GM12878 (cell line): ENCODE measurements at regions not wholly inside any gene's neighbourhood (a gene's known extent, or its start where the extent isn't known, plus 50 kb on each side); places are given as distances from the start of the nearest gene placed in this dataset.

ENCODE experiments used
- ATAC-seq: fragments of 200-7000 bp; cut with Tn5 transposase; 3 replicates; pipeline ENCODE4 v1.9.1; 2020; ENCODE audit warnings: mild to moderate bottlenecking, moderate library complexity
- BruUV-seq: library from RNA; stranded (reverse); fragments of 400-500 nt; replicated peaks from 2 replicates; lab custom pipeline; 2021; lab: Mats Ljungman, UMichigan
- CTCF ChIA-PET: fragments of 300-600 bp; sonication (Branson Sonifier 250); formaldehyde crosslinking; extraction: SDS; loops from one replicate; lab custom pipeline; 2021; ENCODE audit warnings: inconsistent platforms; lab: Yijun Ruan, JAX
- POLR2A ChIA-PET: fragments of 350-600 bp; formaldehyde crosslinking; extraction: SDS; loops from one replicate; lab custom pipeline; 2021; ENCODE audit warnings: inconsistent platforms; lab: Charles Lee
- RAD21 ChIA-PET: fragments of 300-600 bp; sonication (Branson Sonifier 250); formaldehyde crosslinking; loops from one replicate; lab custom pipeline; 2023; ENCODE audit warnings: antibody characterized with exemption; ENCODE audit not compliant: unreplicated experiment; lab: Charles Lee
- SMC1A ChIA-PET: fragments of 300-600 bp; sonication (Branson Sonifier 250); formaldehyde crosslinking; loops from one replicate; lab custom pipeline; 2023; ENCODE audit not compliant: unreplicated experiment, uncharacterized antibody; lab: Charles Lee
- DNase-seq: peaks from one replicate; pipeline ENCODE4 v3.0.0-alpha.2; 2011; ENCODE audit warnings: low read depth, low spot score
- FAIRE-seq: peaks from 3 replicates; lab custom pipeline; 2011; peaks lifted over from hg19 to GRCh38; lab: Jason Lieb, UNC
- H2AFZ ChIP-seq: 2 replicates; pipeline ENCODE4 v1.6.0; 2011; ENCODE audit warnings: low read depth, low read length, control low read depth; ENCODE audit not compliant: control insufficient read depth
- H3K27ac ChIP-seq: 2 replicates; pipeline ENCODE4 v1.5.1; 2011; ENCODE audit warnings: control low read depth; ENCODE audit not compliant: control insufficient read depth, insufficient read depth
- H3K27me3 ChIP-seq, 2 experiments: replicated peaks in 1 of 2; 2 replicates each; pipeline versions ENCODE4 v1.6.0 to v1.6.1; 2011; ENCODE audit warnings: low read length in 1 of 2; ENCODE audit not compliant: control insufficient read depth in 2 of 2, insufficient read depth in 2 of 2
- H3K36me3 ChIP-seq, 2 experiments: 2 replicates each; pipeline ENCODE4 v1.5.1; 2011; ENCODE audit warnings: low read length in 1 of 2; ENCODE audit not compliant: control insufficient read depth in 2 of 2, insufficient read depth in 2 of 2
- H3K4me1 ChIP-seq: 2 replicates; pipeline ENCODE4 v1.6.1; 2011; ENCODE audit warnings: mild to moderate bottlenecking, low read length, moderate library complexity, mixed read lengths; ENCODE audit not compliant: control insufficient read depth, insufficient read depth
- H3K4me2 ChIP-seq: 2 replicates; pipeline ENCODE4 v1.6.0; 2011; ENCODE audit warnings: control low read depth; ENCODE audit not compliant: control insufficient read depth, insufficient read depth
- H3K4me3 ChIP-seq: fragments of 200-600 bp; sonication (generic); 2 replicates; pipeline ENCODE4 v1.5.1; 2016
- H3K79me2 ChIP-seq: 2 replicates; pipeline ENCODE4 v1.6.0; 2011; ENCODE audit warnings: low read length; ENCODE audit not compliant: control insufficient read depth, insufficient read depth
- H3K9ac ChIP-seq: 2 replicates; pipeline ENCODE4 v1.8.0; 2011; ENCODE audit warnings: low read length, control low read depth, mixed read lengths; ENCODE audit not compliant: control insufficient read depth, insufficient read depth
- H3K9me3 ChIP-seq: replicated peaks from 3 replicates; pipeline ENCODE4 v1.5.1; 2011; ENCODE audit warnings: mild to moderate bottlenecking, low read length; ENCODE audit not compliant: control insufficient read depth, insufficient read depth
- H4K20me1 ChIP-seq: 2 replicates; pipeline ENCODE4 v1.6.0; 2011; ENCODE audit not compliant: control insufficient read depth, insufficient read depth
- CHD1 ChIP-seq: IDR thresholded peaks from 2 replicates; pipeline ENCODE4 v1.6.1; 2012; ENCODE audit warnings: low read depth, low read length, improper control_type of control experiment
- E4F1 ChIP-seq: fragments of 450-650 bp; IDR thresholded peaks from 2 replicates; pipeline ENCODE4 v1.6.1; 2018; ENCODE audit warnings: borderline replicate concordance, mild to moderate bottlenecking; ENCODE audit not compliant: partially characterized antibody
- HDAC2 ChIP-seq: fragments of 200-600 bp; sonication (generic); IDR thresholded peaks from 2 replicates; pipeline ENCODE4 v1.6.1; 2017
- JUND ChIP-seq: IDR thresholded peaks from 2 replicates; pipeline ENCODE4 v1.6.1; 2012; ENCODE audit warnings: low read depth, mild to moderate bottlenecking, low read length, improper control_type of control experiment, moderate library complexity
- NR2C1 ChIP-seq: fragments of 450-650 bp; IDR thresholded peaks from 2 replicates; pipeline ENCODE4 v1.6.1; 2017; ENCODE audit warnings: antibody characterized with exemption, mild to moderate bottlenecking, moderate library complexity
- PAX5 ChIP-seq: IDR thresholded peaks from 2 replicates; pipeline ENCODE4 v1.6.1; 2011; ENCODE audit warnings: low read depth, low read length, borderline replicate concordance
- PML ChIP-seq: IDR thresholded peaks from 2 replicates; pipeline ENCODE4 v1.6.1; 2012; ENCODE audit warnings: low read length, inconsistent platforms
- RELA ChIP-seq: fragments of 450-650 bp; IDR thresholded peaks from 2 replicates; pipeline ENCODE4 v1.8.0; 2014; ENCODE audit warnings: borderline replicate concordance; ENCODE audit not compliant: partially characterized antibody
- SIX5 ChIP-seq: IDR thresholded peaks from 2 replicates; pipeline ENCODE4 v1.6.1; 2011; ENCODE audit warnings: mild to moderate bottlenecking, low read depth, low read length, moderate library complexity; ENCODE audit not compliant: severe bottlenecking
- SMAD5 ChIP-seq: IDR thresholded peaks from 2 replicates; pipeline ENCODE4 v1.6.1; 2016; ENCODE audit warnings: antibody characterized with exemption, low read depth
- SREBF1 ChIP-seq: IDR thresholded peaks from 2 replicates; pipeline ENCODE4 v1.6.1; 2012; ENCODE audit warnings: mild to moderate bottlenecking, low read length
- SUZ12 ChIP-seq: fragments of 200-600 bp; sonication (generic); IDR thresholded peaks from one replicate; pipeline ENCODE4 v1.6.1; 2018; ENCODE audit warnings: antibody characterized with exemption, mild to moderate bottlenecking; ENCODE audit not compliant: unreplicated experiment
- TARDBP ChIP-seq: IDR thresholded peaks from 2 replicates; pipeline ENCODE4 v1.6.1; 2016; ENCODE audit warnings: borderline replicate concordance
- USF2 ChIP-seq: IDR thresholded peaks from 2 replicates; pipeline ENCODE4 v1.6.1; 2011; ENCODE audit warnings: low read depth, low read length, improper control_type of control experiment, borderline replicate concordance
- YBX1 ChIP-seq: fragments of 450-650 bp; IDR thresholded peaks from 2 replicates; pipeline ENCODE4 v1.6.1; 2016; ENCODE audit warnings: antibody characterized with exemption
- ZBTB33 ChIP-seq: fragments of 450-650 bp; IDR thresholded peaks from 2 replicates; pipeline ENCODE4 v1.6.1; 2017; ENCODE audit warnings: mild to moderate bottlenecking
- ZNF24 ChIP-seq: fragments of 450-650 bp; IDR thresholded peaks from 2 replicates; pipeline ENCODE4 v1.6.1; 2017; ENCODE audit warnings: antibody characterized with exemption, mild to moderate bottlenecking
- WGBS: methylation state at CpG from one replicate; pipeline ENCODE4 v1.1.6; 2016; ENCODE audit warnings: low lambda C conversion rate; ENCODE audit not compliant: insufficient replicate concordance, insufficient coverage; ENCODE audit errors: missing lambda C conversion rate; 5-methylcytosine and 5-hydroxymethylcytosine counted together
- in situ Hi-C: fragments of 300-500 bp; cut with MboI; formaldehyde crosslinking; loops from 9 replicates; pipeline ENCODE4 v1.14.3; 2018; ENCODE audit warnings: mixed read lengths
- intact Hi-C: fragments of 100-400 bp; cut with micrococcal nuclease; formaldehyde crosslinking; loops from one replicate; pipeline ENCODE4 v1.14.2; 2022; ENCODE audit not compliant: unreplicated experiment
- TF ChIP-seq, protein P1 (sequence below): fragments of 450-650 bp; conservative IDR thresholded peaks from 2 replicates; pipeline ENCODE4 v1.6.1; 2017; ENCODE audit warnings: mild to moderate bottlenecking, moderate library complexity

DNA sequence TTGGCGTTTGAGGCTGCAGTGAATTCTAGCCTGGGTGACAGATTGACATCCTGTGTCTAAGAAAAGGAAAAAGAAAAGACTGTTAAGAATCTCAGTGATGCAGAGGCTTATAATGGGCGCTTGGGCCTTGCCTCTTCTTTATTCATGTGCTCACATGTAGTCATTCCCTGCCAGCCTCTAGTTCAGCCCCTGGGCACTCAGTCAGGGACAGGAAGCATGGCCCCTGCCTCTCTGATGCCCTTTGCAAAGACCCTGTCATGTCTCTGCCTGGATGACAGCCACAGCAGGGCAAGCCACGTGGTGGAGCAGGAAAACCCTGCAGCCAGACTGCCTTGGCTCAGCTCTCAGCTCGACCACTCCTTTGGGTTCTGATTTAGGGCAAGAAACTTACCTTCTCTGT is 368.9 kb downstream of the RPS24 start (continued):
- TF ChIP-seq SUZ12 (no peak), ZNF24 (no peak), HDAC2 (no peak), YBX1 (no peak), PML (no peak), SREBF1 (no peak)

DNA sequence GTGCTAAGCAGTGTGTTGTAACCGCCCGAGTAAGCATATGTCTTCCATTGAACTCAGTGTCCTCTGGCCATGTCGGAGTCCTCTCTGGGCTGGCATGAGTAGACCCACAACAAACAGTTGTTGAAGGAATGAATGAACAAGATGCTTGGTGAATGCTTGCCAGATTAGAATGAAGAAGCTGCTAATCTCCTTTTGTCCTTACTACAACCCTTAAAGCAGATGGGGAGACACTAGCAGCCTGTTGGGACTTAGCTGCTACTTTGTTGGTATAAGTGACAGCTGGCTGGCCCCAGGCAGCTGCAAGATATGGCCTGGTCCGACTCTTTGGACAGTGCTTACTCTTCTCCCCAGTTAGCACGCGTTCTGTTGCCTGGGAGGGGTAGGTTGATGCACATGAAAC is 370.1 kb downstream of the RPS24 start:
- WGBS, result 40% methylated on average over 6 of the region's 6 CpGs
- intact Hi-C loops, result no loop called here
- TF ChIP-seq SIX5 (no peak), PAX5 (no peak), TARDBP (no peak), JUND (no peak), SMAD5 (no peak), USF2 (no peak), NR2C1 (no peak), ZBTB33 (no peak), RELA (no peak), CHD1 (no peak), E4F1 (no peak)
- TF ChIP-seq, protein P1, sequence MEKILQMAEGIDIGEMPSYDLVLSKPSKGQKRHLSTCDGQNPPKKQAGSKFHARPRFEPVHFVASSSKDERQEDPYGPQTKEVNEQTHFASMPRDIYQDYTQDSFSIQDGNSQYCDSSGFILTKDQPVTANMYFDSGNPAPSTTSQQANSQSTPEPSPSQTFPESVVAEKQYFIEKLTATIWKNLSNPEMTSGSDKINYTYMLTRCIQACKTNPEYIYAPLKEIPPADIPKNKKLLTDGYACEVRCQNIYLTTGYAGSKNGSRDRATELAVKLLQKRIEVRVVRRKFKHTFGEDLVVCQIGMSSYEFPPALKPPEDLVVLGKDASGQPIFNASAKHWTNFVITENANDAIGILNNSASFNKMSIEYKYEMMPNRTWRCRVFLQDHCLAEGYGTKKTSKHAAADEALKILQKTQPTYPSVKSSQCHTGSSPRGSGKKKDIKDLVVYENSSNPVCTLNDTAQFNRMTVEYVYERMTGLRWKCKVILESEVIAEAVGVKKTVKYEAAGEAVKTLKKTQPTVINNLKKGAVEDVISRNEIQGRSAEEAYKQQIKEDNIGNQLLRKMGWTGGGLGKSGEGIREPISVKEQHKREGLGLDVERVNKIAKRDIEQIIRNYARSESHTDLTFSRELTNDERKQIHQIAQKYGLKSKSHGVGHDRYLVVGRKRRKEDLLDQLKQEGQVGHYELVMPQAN, result no peak

More for the DNA sequence above, 370.1 kb downstream of the RPS24 start:
- ChIA-PET CTCF (no interaction called here), RAD21 (no interaction called here), SMC1A (no interaction called here), POLR2A (no interaction called here)
- ATAC-seq (no peak), DNase-seq (no peak), FAIRE-seq (no peak)
- H3K27ac ChIP-seq, result no peak overlapping the region
- H3K36me3 ChIP-seq, result no peaks in the 10 kb centered on the region
- H3K4me1 ChIP-seq, result no peaks in the 10 kb centered on the region
- no peaks in the 10 kb centered on the region for H4K20me1 ChIP-seq
- H2AFZ ChIP-seq, result no peak overlapping the region
- no peak overlapping the region for H3K4me2 ChIP-seq
- H3K9me3 ChIP-seq, result no peaks in the 10 kb centered on the region
- H3K4me3 ChIP-seq, result no peak overlapping the region
- in situ Hi-C loops, result no loop called here
- H3K27me3 ChIP-seq, result peaks cover 0 to 6% of the 10 kb centered on the region in 2 experiments; a peak in 3 of 4 replicates
- no TSS peak for BruUV-seq
- no peak overlapping the region for H3K9ac ChIP-seq
- H3K79me2 ChIP-seq, result no peaks in the 10 kb centered on the region
